HepG2 (cell line): ENCODE measurements at regions not wholly inside any gene's neighbourhood (a gene's known extent, or its start where the extent isn't known, plus 50 kb on each side); places are given as distances from the start of the nearest gene placed in this dataset.

Experiments
- ATAC-seq: fragments of 200-7000 bp; cut with Tn5 transposase; 3 replicates; pipeline ENCODE4 v1.9.1; 2020; ENCODE audit warnings: mild to moderate bottlenecking, moderate library complexity
- BruUV-seq: library from RNA; stranded (reverse); fragments of 400-500 nt; replicated peaks from 2 replicates; lab custom pipeline; 2021; lab: Mats Ljungman, UMichigan
- CTCF ChIA-PET: fragments of 300-600 bp; formaldehyde crosslinking; extraction: SDS; loops from one replicate; lab custom pipeline; 2021; ENCODE audit warnings: low total read pairs, inconsistent platforms, low intra/inter-chr PET ratio; lab: Yijun Ruan, JAX
- POLR2A ChIA-PET: fragments of 350-600 bp; sonication (Branson Sonifier 250); formaldehyde crosslinking; loops from one replicate; lab custom pipeline; 2020; ENCODE audit warnings: antibody characterized with exemption, inconsistent platforms; lab: Yijun Ruan, JAX
- DNase-seq: peaks from one replicate; pipeline ENCODE4 v3.0.0-alpha.2; 2015; ENCODE audit warnings: low spot score
- FAIRE-seq: peaks from 3 replicates; lab custom pipeline; 2011; peaks lifted over from hg19 to GRCh38; lab: Jason Lieb, UNC
- H2AFZ ChIP-seq: one replicate; pipeline ENCODE4 v1.6.1; 2011; ENCODE audit warnings: low read length, inconsistent platforms
- H3K27ac ChIP-seq: fragments of 300-600 bp; 3 replicates; pipeline ENCODE4 v1.8.0; 2011; ENCODE audit warnings: mixed run types, mild to moderate bottlenecking, mixed read lengths, low read length, inconsistent platforms; ENCODE audit not compliant: insufficient read depth; ENCODE audit errors: extremely low read length
- H3K27me3 ChIP-seq, 2 experiments: fragments of 200-600 bp in 1 of 2; 2 replicates in 1 of 2; 3 replicates in 1 of 2; pipeline versions ENCODE4 v1.6.0 to v1.8.0; 2011; ENCODE audit warnings: low read length in 2 of 2, mild to moderate bottlenecking in 2 of 2, moderate library complexity in 2 of 2, inconsistent platforms in 1 of 2; ENCODE audit not compliant: insufficient read depth in 2 of 2, control insufficient read depth in 1 of 2
- H3K36me3 ChIP-seq, 2 experiments: fragments of 200-600 bp in 1 of 2; replicated peaks in 1 of 2; 2 replicates in 1 of 2; 3 replicates in 1 of 2; pipeline versions ENCODE4 v1.5.1 to v1.8.0; 2011; ENCODE audit warnings: low read length in 2 of 2, inconsistent platforms in 1 of 2; ENCODE audit not compliant: insufficient read depth in 2 of 2, control insufficient read depth in 1 of 2
- H3K4me1 ChIP-seq: 2 replicates; pipeline ENCODE4 v1.5.1; 2012; ENCODE audit warnings: low read length, inconsistent platforms; ENCODE audit not compliant: insufficient read depth
- H3K4me2 ChIP-seq: 2 replicates; pipeline ENCODE4 v1.6.0; 2011; ENCODE audit warnings: low read depth, low read length, inconsistent platforms
- H3K4me3 ChIP-seq, 3 experiments: fragments of 200-600 bp in 1 of 3; sonication (generic), shearing (Covaris generic) in 1 of 3; replicated peaks in 1 of 3; 2 replicates each; pipeline ENCODE4 v1.5.1; 2011 to 2016; ENCODE audit warnings: low read length in 3 of 3, inconsistent platforms in 2 of 3, low read depth in 2 of 3, mild to moderate bottlenecking in 2 of 3, control low read depth in 1 of 3, mixed read lengths in 1 of 3; ENCODE audit not compliant: insufficient read depth in 1 of 3
- H3K79me2 ChIP-seq: one replicate; pipeline ENCODE4 v1.6.1; 2011; ENCODE audit warnings: low read length, inconsistent platforms; ENCODE audit not compliant: insufficient read depth
- H3K9ac ChIP-seq: 2 replicates; pipeline ENCODE4 v1.6.0; 2011; ENCODE audit warnings: mild to moderate bottlenecking, low read depth, low read length, inconsistent platforms; ENCODE audit not compliant: insufficient read depth
- H3K9me3 ChIP-seq: 2 replicates; pipeline ENCODE4 v1.5.1; 2012; ENCODE audit warnings: mild to moderate bottlenecking, low read length
- H4K20me1 ChIP-seq: 2 replicates; pipeline ENCODE4 v1.6.0; 2011; ENCODE audit warnings: inconsistent platforms, mild to moderate bottlenecking, low read length, moderate library complexity; ENCODE audit not compliant: insufficient read depth
- CAMTA2 ChIP-seq: sonication (generic); formaldehyde crosslinking; IDR thresholded peaks from 2 replicates; pipeline ENCODE4 v1.4.0; 2020; ENCODE audit warnings: mild to moderate bottlenecking, missing genetic modification reagents, borderline replicate concordance
- ERF ChIP-seq: IDR thresholded peaks from 2 replicates; pipeline ENCODE4 v1.6.1; 2018; ENCODE audit warnings: missing biosample characterization, missing genetic modification reagents
- FOXC1 ChIP-seq: sonication (generic); formaldehyde crosslinking; IDR thresholded peaks from 2 replicates; pipeline ENCODE4 v1.8.0; 2022; ENCODE audit warnings: mild to moderate bottlenecking, missing genetic modification reagents, borderline replicate concordance
- GATA4 ChIP-seq: sonication (generic); IDR thresholded peaks from 2 replicates; pipeline ENCODE4 v1.6.1; 2016; ENCODE audit warnings: antibody characterized with exemption, low read depth, borderline replicate concordance
- LCORL ChIP-seq, 2 experiments: fragments of 450-650 bp in 1 of 2; sonication (generic) in 1 of 2; formaldehyde crosslinking in 1 of 2; IDR thresholded peaks; 2 replicates each; pipeline versions ENCODE4 v1.5.0 to v1.6.1; 2017 to 2020; ENCODE audit warnings: antibody characterized with exemption in 1 of 2, missing genetic modification reagents in 1 of 2
- MTF2 ChIP-seq: sonication (generic); formaldehyde crosslinking; IDR thresholded peaks from 2 replicates; pipeline ENCODE4 v1.5.0; 2020; ENCODE audit warnings: missing genetic modification reagents, borderline replicate concordance
- PRMT3 ChIP-seq: sonication (generic); formaldehyde crosslinking; IDR thresholded peaks from 2 replicates; pipeline ENCODE4 v1.8.1; 2022; ENCODE audit warnings: low read depth, mild to moderate bottlenecking, moderate library complexity, missing genetic modification reagents, borderline replicate concordance
- RBM39 ChIP-seq: fragments of 200-400 bp; formaldehyde crosslinking; IDR thresholded peaks from one replicate; pipeline ENCODE4 v1.6.1; 2018; ENCODE audit warnings: antibody characterized with exemption, mild to moderate bottlenecking, low read depth, low read length; ENCODE audit not compliant: poor library complexity, severe bottlenecking
- WIZ ChIP-seq: sonication (generic); formaldehyde crosslinking; IDR thresholded peaks from 2 replicates; pipeline ENCODE4 v1.5.1; 2020; ENCODE audit warnings: mild to moderate bottlenecking, missing genetic modification reagents
- ZBTB21 ChIP-seq: sonication (generic); formaldehyde crosslinking; IDR thresholded peaks from 2 replicates; pipeline ENCODE4 v1.4.0; 2020; ENCODE audit warnings: missing genetic modification reagents
- ZBTB42 ChIP-seq: sonication (generic); formaldehyde crosslinking; IDR thresholded peaks from 2 replicates; pipeline ENCODE4 v1.5.0; 2020; ENCODE audit warnings: mild to moderate bottlenecking, missing genetic modification reagents
- ZEB1 ChIP-seq: IDR thresholded peaks from 2 replicates; pipeline ENCODE4 v1.6.1; 2012; ENCODE audit warnings: mild to moderate bottlenecking, low read depth, inconsistent platforms; ENCODE audit not compliant: insufficient replicate concordance
- ZNF839 ChIP-seq: sonication (generic); formaldehyde crosslinking; IDR thresholded peaks from 2 replicates; pipeline ENCODE4 v1.4.0; 2020; ENCODE audit warnings: missing genetic modification reagents, mild to moderate bottlenecking, borderline replicate concordance
- WGBS: methylation state at CpG from one replicate; pipeline ENCODE4 v1.1.6; 2017; ENCODE audit warnings: low lambda C conversion rate; 5-methylcytosine and 5-hydroxymethylcytosine counted together
- in situ Hi-C: cut with HindIII; loops from 2 replicates; pipeline ENCODE4 v1.10.0; 2017; ENCODE audit warnings: low pct_unique_long_range_greater_than_20kb; ENCODE audit not compliant: extremely low pct_ligation_motif_present
- intact Hi-C: fragments of 100-400 bp; cut with micrococcal nuclease; formaldehyde crosslinking; loops from one replicate; pipeline ENCODE4 v1.10.0; 2022; ENCODE audit not compliant: unreplicated experiment
- TF ChIP-seq, protein P1 (sequence below): IDR thresholded peaks from 2 replicates; pipeline ENCODE4 v1.6.1; 2016; ENCODE audit warnings: low read depth, missing genetic modification reagents, missing compliant biosample characterization
- TF ChIP-seq, protein P2 (sequence below): sonication (generic); formaldehyde crosslinking; IDR thresholded peaks from 2 replicates; pipeline ENCODE4 v1.9.0; 2021; ENCODE audit warnings: missing genetic modification reagents, borderline replicate concordance
- TF ChIP-seq, protein P3 (sequence below): sonication (generic); formaldehyde crosslinking; IDR thresholded peaks from 2 replicates; pipeline ENCODE4 v1.4.0; 2020; ENCODE audit warnings: missing genetic modification reagents

DNA sequence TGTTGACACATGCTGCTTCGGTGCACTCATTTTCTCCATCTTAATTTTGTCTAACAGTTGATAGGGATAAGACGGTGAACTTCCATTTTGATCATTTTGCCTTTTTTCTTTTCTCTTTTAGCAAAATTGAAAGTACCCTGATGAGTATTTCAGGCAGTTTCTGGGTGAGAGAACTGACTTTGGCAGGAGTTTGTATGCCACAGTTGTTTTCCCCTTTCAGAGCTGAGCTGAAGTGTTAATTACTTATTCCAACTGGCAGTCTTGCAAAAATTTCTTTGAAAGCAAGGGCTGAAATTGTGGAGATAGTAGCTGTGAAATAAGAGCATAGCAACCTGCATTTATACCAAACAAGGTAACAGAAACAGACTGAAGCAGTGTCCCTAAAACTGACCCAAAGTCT is 180.2 kb downstream of the SLITRK5 start (continued):
- TF ChIP-seq, protein P1, sequence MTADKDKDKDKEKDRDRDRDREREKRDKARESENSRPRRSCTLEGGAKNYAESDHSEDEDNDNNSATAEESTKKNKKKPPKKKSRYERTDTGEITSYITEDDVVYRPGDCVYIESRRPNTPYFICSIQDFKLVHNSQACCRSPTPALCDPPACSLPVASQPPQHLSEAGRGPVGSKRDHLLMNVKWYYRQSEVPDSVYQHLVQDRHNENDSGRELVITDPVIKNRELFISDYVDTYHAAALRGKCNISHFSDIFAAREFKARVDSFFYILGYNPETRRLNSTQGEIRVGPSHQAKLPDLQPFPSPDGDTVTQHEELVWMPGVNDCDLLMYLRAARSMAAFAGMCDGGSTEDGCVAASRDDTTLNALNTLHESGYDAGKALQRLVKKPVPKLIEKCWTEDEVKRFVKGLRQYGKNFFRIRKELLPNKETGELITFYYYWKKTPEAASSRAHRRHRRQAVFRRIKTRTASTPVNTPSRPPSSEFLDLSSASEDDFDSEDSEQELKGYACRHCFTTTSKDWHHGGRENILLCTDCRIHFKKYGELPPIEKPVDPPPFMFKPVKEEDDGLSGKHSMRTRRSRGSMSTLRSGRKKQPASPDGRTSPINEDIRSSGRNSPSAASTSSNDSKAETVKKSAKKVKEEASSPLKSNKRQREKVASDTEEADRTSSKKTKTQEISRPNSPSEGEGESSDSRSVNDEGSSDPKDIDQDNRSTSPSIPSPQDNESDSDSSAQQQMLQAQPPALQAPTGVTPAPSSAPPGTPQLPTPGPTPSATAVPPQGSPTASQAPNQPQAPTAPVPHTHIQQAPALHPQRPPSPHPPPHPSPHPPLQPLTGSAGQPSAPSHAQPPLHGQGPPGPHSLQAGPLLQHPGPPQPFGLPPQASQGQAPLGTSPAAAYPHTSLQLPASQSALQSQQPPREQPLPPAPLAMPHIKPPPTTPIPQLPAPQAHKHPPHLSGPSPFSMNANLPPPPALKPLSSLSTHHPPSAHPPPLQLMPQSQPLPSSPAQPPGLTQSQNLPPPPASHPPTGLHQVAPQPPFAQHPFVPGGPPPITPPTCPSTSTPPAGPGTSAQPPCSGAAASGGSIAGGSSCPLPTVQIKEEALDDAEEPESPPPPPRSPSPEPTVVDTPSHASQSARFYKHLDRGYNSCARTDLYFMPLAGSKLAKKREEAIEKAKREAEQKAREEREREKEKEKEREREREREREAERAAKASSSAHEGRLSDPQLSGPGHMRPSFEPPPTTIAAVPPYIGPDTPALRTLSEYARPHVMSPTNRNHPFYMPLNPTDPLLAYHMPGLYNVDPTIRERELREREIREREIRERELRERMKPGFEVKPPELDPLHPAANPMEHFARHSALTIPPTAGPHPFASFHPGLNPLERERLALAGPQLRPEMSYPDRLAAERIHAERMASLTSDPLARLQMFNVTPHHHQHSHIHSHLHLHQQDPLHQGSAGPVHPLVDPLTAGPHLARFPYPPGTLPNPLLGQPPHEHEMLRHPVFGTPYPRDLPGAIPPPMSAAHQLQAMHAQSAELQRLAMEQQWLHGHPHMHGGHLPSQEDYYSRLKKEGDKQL (CRISPR knock-in tag) = no peak
- no peak for TF ChIP-seq PRMT3 (CRISPR knock-in tag)
- TF ChIP-seq GATA4 = no peak
- TF ChIP-seq MTF2 (CRISPR knock-in tag) = no peak
- no peak for TF ChIP-seq WIZ

DNA sequence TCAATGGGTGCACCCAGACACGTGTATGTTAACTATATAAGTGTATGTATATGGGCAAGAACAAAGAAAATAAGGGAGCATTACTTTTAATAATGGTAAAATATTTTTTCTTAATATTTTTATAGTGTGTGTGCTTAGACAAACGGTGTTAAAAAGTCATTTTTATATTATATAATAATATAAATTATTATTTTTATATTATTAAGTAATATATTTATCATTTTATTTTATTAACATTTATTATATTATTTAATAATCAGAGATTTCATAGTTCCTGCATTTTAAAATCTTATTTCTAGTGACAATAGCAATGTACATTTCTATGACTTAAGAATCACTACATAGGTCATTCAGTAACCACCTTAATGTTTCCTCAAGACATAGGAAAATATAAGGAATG is 184.4 kb downstream of the SLITRK5 start:
- in situ Hi-C loops (no loop called here), intact Hi-C loops (no loop called here)
- Histone ChIP-seq H2AFZ (no peak overlapping the region), H3K9me3 (no peaks in the 10 kb centered on the region), H3K27ac (no peak overlapping the region), H3K27me3 (no peaks in the 10 kb centered on the region), H3K4me1 (no peaks in the 10 kb centered on the region), H3K9ac (no peak overlapping the region), H3K79me2 (no peaks in the 10 kb centered on the region), H3K36me3 (no peaks in the 10 kb centered on the region), H3K4me2 (no peak overlapping the region), H3K4me3 (no peak overlapping the region), H4K20me1 (no peaks in the 10 kb centered on the region)
- WGBS = 1% methylated on average over 2 of the region's 2 CpGs
- FAIRE-seq (no peak), ATAC-seq (no peak), DNase-seq (no peak)
- ChIA-PET CTCF (no interaction called here), POLR2A (no interaction called here)
- no TSS peak for BruUV-seq
- TF ChIP-seq, protein P2, sequence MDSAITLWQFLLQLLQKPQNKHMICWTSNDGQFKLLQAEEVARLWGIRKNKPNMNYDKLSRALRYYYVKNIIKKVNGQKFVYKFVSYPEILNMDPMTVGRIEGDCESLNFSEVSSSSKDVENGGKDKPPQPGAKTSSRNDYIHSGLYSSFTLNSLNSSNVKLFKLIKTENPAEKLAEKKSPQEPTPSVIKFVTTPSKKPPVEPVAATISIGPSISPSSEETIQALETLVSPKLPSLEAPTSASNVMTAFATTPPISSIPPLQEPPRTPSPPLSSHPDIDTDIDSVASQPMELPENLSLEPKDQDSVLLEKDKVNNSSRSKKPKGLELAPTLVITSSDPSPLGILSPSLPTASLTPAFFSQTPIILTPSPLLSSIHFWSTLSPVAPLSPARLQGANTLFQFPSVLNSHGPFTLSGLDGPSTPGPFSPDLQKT = no peak
- TF ChIP-seq ZEB1 (no peak), LCORL (IDR thresholded peaks at IDR 0.05) (no peak), LCORL (CRISPR knock-in tag; IDR thresholded peaks at IDR 0.05) (no peak), ZBTB42 (CRISPR knock-in tag) (no peak), ZBTB21 (no peak), ERF (no peak), ZNF839 (CRISPR knock-in tag) (no peak), FOXC1 (CRISPR knock-in tag) (no peak), RBM39 (no peak), CAMTA2 (CRISPR knock-in tag) (no peak)
- TF ChIP-seq, protein P3, sequence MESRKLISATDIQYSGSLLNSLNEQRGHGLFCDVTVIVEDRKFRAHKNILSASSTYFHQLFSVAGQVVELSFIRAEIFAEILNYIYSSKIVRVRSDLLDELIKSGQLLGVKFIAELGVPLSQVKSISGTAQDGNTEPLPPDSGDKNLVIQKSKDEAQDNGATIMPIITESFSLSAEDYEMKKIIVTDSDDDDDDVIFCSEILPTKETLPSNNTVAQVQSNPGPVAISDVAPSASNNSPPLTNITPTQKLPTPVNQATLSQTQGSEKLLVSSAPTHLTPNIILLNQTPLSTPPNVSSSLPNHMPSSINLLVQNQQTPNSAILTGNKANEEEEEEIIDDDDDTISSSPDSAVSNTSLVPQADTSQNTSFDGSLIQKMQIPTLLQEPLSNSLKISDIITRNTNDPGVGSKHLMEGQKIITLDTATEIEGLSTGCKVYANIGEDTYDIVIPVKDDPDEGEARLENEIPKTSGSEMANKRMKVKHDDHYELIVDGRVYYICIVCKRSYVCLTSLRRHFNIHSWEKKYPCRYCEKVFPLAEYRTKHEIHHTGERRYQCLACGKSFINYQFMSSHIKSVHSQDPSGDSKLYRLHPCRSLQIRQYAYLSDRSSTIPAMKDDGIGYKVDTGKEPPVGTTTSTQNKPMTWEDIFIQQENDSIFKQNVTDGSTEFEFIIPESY (CRISPR knock-in tag) = no peak
